GM12891 (cell line): ENCODE measurements at regions not wholly inside any gene's neighbourhood (a gene's known extent, or its start where the extent isn't known, plus 50 kb on each side); places are given as distances from the start of the nearest gene placed in this dataset.

Experiments
- PAX5 ChIP-seq: IDR thresholded peaks from 2 replicates; pipeline ENCODE4 v1.6.1; 2011; ENCODE audit warnings: low read length, moderate library complexity, mild to moderate bottlenecking; ENCODE audit not compliant: insufficient read depth, severe bottlenecking
- POLR2A ChIP-seq: IDR thresholded peaks from 2 replicates; pipeline ENCODE4 v1.6.1; 2011; ENCODE audit warnings: low read depth, low read length, control low read depth
- POLR2AphosphoS5 ChIP-seq: IDR thresholded peaks from 2 replicates; pipeline ENCODE4 v1.6.1; 2011; ENCODE audit warnings: low read depth, low read length, control low read depth
- POU2F2 ChIP-seq: IDR thresholded peaks from 2 replicates; pipeline ENCODE4 v1.6.1; 2011; ENCODE audit warnings: low read depth, mild to moderate bottlenecking, control low read depth, low read length, moderate library complexity
- TAF1 ChIP-seq: IDR thresholded peaks from 2 replicates; pipeline ENCODE4 v1.6.1; 2011; ENCODE audit warnings: low read depth, low read length, control low read depth

GRCh38 chr6:144722154-144722737, 437.1 kb downstream of the UTRN start:
- TF ChIP-seq POLR2A, result no peak
- TF ChIP-seq TAF1, result no peak
- no peak for TF ChIP-seq POLR2AphosphoS5
- TF ChIP-seq PAX5, result no peak
- TF ChIP-seq POU2F2, result no peak
